Heart right ventricle (tissue), 16 donors: ENCODE measurements at regions not wholly inside any gene's neighbourhood (a gene's known extent, or its start where the extent isn't known, plus 50 kb on each side); places are given as distances from the start of the nearest gene placed in this dataset.

ENCODE experiments used
- ATAC-seq, 8 donors: fragments of 200-7000 bp; cut with Tn5 transposase; one replicate each; pipeline ENCODE4 v1.9.1; 2020; ENCODE audit warnings: mild to moderate bottlenecking in 8 of 8, moderate library complexity in 8 of 8, moderate number of reproducible peaks in 1 of 8
- DNase-seq, 2 donors: peaks; one replicate each; pipeline ENCODE4 v3.0.0-alpha.2; 2020
- H3K27ac ChIP-seq, 10 donors: fragments of 200-600 bp; sonication (generic) in 2 of 10; one replicate each; pipeline versions ENCODE4 v1.5.0 to v1.8.0; 2020 to 2022; ENCODE audit warnings: mild to moderate bottlenecking in 3 of 10
- H3K27me3 ChIP-seq, 7 donors: fragments of 200-600 bp; one replicate each; pipeline ENCODE4 v1.8.0; 2021 to 2022; ENCODE audit warnings: mild to moderate bottlenecking in 2 of 7
- H3K36me3 ChIP-seq, 9 donors: fragments of 200-600 bp; sonication (generic) in 1 of 9; one replicate each; pipeline versions ENCODE4 v1.5.0 to v1.8.0; 2020 to 2022; ENCODE audit warnings: mild to moderate bottlenecking in 2 of 9
- H3K4me1 ChIP-seq, 9 donors: fragments of 200-600 bp; sonication (generic) in 1 of 9; one replicate each; pipeline versions ENCODE4 v1.5.0 to v1.8.0; 2020 to 2022; ENCODE audit warnings: mild to moderate bottlenecking in 4 of 9
- H3K4me3 ChIP-seq, 10 donors: fragments of 200-600 bp; sonication (generic) in 2 of 10; one replicate each; pipeline versions ENCODE4 v1.5.0 to v1.8.0; 2020 to 2022; ENCODE audit warnings: mild to moderate bottlenecking in 7 of 10, moderate library complexity in 2 of 10
- H3K9me3 ChIP-seq, 11 donors: fragments of 200-600 bp in 10 of 11; sonication (generic) in 2 of 11; one replicate each; pipeline versions ENCODE4 v1.5.0 to v1.8.0; 2013 to 2022; ENCODE audit warnings: mild to moderate bottlenecking in 2 of 11, control low read depth in 1 of 11, moderate library complexity in 1 of 11
- WGBS, 2 donors: extraction: QIAGEN DNeasy Blood & Tissue Kit; methylation state at CpG; one replicate each; pipeline ENCODE4 v1.1.7; 2013; ENCODE audit warnings: inconsistent platforms in 1 of 2; 5-methylcytosine and 5-hydroxymethylcytosine counted together
- intact Hi-C, 10 donors: fragments of 100-400 bp; cut with DNase I; formaldehyde crosslinking; loops; one replicate each; pipeline versions ENCODE4 v1.11.1 to v1.14.2; 2022
- TF ChIP-seq, protein P1 (sequence below), 9 donors: fragments of 200-600 bp; sonication (generic) in 2 of 9; IDR thresholded peaks; one replicate each; pipeline versions ENCODE4 v1.5.0 to v1.8.0; 2021 to 2022; ENCODE audit warnings: antibody characterized with exemption in 9 of 9, mild to moderate bottlenecking in 5 of 9, moderate library complexity in 1 of 9
- donor health status: Arrhythmogenic right ventricular cardiomyopathy.
- donor health status: ischemic (EF 13 %, LVEDD 7.1; RV severe dilation, severe dysfunction).
- donor health status: healthy with polysubstance abuse.
- donor health status: DM: no; HTN: yes; CAD: no.
- donor health status: DM: no; HTN: no; CAD: no.
- donor health status: ischemic (EF 25% LVEDD 6.9; RV normal size, moderate dysfunction).
- donor health status: ischemic (EF 25% LVEDD 5.7; RV mildly dilated, moderate dysfunction).
- donor health status: healthy.
- donor health status: DM: yes; HTN: yes; CAD: no.
- donor health status: Ischemic cardiomyopathy.
- donor health status: ischemic (EF 35%, LVEDD 5.7; RV mildly dilated, moderate dysfunction).
- donor health status: nonischemic (EF 11% LVEDD 7.7; RV severe dilation, severe dysfunction).
- donor health status: DM: yes; HTN: yes; CAD: no.
- donor health status: PGD.
- donor health status: ischemic (EF 29% LVEDD 5.4; RV normal size, mild dysfunction).
- donor health status: nonischemic (EF 23%, LVEDD 6.1; RV moderate dilation, normal function).

DNA sequence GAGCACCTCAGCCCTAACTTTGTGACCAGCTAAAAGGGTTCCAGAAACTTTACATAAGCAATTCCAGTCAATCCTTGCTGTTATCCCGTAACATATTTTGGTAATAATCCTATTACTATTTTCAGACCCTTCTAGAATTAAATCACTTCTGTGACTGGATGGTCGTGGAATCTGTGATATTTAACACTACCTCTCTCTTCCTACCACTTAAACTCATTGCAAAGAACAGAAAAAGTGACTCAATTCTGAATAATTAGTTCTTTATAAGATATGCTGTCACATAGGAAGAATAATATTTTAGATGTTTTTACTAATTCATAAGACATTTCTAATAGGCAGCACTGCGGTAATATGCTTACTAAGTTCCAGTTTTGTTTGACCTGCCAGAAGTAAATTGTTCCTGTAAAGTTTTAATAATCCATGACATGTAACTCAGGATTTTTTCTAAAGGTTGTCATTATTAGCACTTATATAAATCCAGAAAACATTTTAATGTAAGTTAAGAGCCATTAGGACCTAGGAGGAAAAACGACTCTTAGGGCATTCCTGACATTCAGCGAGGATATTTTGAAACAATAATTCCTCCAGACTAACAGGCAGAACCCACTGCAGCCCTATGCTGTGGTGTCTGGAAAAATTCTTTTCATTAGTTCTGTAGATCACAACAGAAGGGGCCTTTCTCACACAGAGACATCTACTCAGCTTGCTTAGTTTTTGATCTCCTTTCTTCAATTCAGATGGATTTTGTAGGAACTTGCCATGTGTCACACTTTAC, 113.3 kb upstream of the MBNL1 start:
- no peak overlapping the region for H3K27ac ChIP-seq
- 77 to 83% methylated on average over 5 of the region's 5 CpGs for WGBS, 2 donors
- TF ChIP-seq, protein P1, sequence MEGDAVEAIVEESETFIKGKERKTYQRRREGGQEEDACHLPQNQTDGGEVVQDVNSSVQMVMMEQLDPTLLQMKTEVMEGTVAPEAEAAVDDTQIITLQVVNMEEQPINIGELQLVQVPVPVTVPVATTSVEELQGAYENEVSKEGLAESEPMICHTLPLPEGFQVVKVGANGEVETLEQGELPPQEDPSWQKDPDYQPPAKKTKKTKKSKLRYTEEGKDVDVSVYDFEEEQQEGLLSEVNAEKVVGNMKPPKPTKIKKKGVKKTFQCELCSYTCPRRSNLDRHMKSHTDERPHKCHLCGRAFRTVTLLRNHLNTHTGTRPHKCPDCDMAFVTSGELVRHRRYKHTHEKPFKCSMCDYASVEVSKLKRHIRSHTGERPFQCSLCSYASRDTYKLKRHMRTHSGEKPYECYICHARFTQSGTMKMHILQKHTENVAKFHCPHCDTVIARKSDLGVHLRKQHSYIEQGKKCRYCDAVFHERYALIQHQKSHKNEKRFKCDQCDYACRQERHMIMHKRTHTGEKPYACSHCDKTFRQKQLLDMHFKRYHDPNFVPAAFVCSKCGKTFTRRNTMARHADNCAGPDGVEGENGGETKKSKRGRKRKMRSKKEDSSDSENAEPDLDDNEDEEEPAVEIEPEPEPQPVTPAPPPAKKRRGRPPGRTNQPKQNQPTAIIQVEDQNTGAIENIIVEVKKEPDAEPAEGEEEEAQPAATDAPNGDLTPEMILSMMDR (IDR thresholded peaks at IDR 0.05): no peak
- intact Hi-C loops: no loop called here
- H3K4me1 ChIP-seq: no peaks in the 10 kb centered on the region
- H3K9me3 ChIP-seq: no peaks in the 10 kb centered on the region
- DNase-seq: no peak
- H3K4me3 ChIP-seq: no peak overlapping the region
- H3K36me3 ChIP-seq: no peaks in the 10 kb centered on the region
- ATAC-seq: no peak
- H3K27me3 ChIP-seq: no peaks in the 10 kb centered on the region

DNA sequence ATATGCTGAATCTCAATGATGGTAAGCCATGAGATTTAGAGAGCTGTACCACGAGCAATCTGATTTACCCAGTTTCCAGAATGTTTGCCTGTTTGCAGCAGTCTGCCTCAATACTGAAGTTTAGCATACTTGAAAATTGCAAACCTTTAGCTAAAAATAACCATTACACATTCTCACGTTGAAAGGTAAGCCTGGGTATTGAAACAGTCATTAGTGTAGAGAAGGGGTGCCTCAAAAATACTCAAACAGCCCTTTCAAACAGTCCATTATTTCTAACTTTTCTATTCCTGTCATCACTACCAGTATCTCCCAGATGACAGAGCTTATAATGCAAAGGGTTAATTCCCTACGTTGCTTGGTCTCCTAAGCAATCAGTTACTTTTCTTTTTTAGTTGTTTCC, 111.8 kb upstream of the MBNL1 start:
- Histone ChIP-seq H3K9me3 (no peaks in the 10 kb centered on the region), H3K4me1 (no peaks in the 10 kb centered on the region), H3K4me3 (no peak overlapping the region), H3K27ac (no peak overlapping the region), H3K36me3 (no peaks in the 10 kb centered on the region), H3K27me3 (no peaks in the 10 kb centered on the region)
- TF ChIP-seq, protein P1 (IDR thresholded peaks at IDR 0.05): no peak
- WGBS, 2 donors: 40 to 47% methylated on average over 3 of the region's 3 CpGs
- intact Hi-C loops: no loop called here
- DNase-seq (no peak), ATAC-seq (no peak)

DNA sequence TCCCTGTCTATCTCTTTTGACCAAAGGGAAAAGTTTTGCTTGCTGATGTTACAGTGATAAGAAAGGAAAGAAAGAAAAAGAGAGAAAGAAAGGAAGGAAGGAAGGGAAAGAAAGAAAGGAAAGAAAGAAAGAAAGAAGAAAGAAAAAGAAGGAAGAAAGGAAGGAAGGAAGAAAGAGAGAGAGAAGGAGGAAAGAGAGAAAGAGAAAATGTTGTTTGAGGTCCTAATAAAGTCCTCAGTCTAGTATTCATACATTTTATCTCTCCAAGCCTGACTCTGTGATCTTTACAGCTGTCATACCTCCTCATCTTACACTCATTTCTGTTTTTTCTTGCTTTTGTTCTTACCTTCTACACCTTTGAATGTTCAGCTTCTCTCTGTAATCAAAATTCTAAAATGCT, 111.4 kb upstream of the MBNL1 start:
- DNase-seq (no peak), ATAC-seq (no peak)
- TF ChIP-seq, protein P1 (IDR thresholded peaks at IDR 0.05): no peak
- no peaks in the 10 kb centered on the region for H3K27me3 ChIP-seq
- intact Hi-C loops: no loop called here
- H3K4me1 ChIP-seq: no peaks in the 10 kb centered on the region
- no peaks in the 10 kb centered on the region for H3K9me3 ChIP-seq
- H3K4me3 ChIP-seq: no peak overlapping the region
- H3K27ac ChIP-seq: no peak overlapping the region
- H3K36me3 ChIP-seq: no peaks in the 10 kb centered on the region

DNA sequence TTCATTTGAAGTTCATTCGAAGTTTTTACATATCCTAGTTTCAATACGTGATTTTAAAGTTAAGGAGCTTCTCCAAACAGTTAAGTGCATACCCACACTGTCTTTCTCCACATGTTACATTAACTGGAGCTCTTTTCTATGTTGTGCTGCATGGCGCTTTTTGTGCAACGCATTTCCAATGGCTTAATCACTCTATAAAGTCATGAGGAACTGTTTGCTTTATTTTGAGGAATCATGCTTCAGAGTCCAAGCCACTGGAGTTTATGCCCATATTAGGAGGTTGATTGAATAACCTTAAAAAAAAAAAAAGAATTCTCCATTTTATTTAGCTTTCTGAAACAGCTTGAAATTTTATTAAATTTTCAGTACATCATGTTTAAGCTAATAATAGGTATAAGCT, 109.4 kb upstream of the MBNL1 start:
- no peaks in the 10 kb centered on the region for H3K4me1 ChIP-seq
- peaks cover 0 to 9% (median 0%) of the 10 kb centered on the region in 11 donors for H3K9me3 ChIP-seq
- H3K4me3 ChIP-seq: no peak overlapping the region
- TF ChIP-seq, protein P1 (IDR thresholded peaks at IDR 0.05): no peak
- no peaks in the 10 kb centered on the region for H3K36me3 ChIP-seq
- H3K27me3 ChIP-seq: no peaks in the 10 kb centered on the region
- H3K27ac ChIP-seq: no peak overlapping the region
- intact Hi-C loops: no loop called here
- no peak for DNase-seq
- WGBS, 2 donors: 78 to 89% methylated on average over 4 of the region's 4 CpGs
- no peak for ATAC-seq
